T47D (cell line): ENCODE measurements at regions not wholly inside any gene's neighbourhood (a gene's known extent, or its start where the extent isn't known, plus 50 kb on each side); places are given as distances from the start of the nearest gene placed in this dataset.
A peak's percentile ranks its signal among the peaks of the same experiment; 100 is the strongest.
"Not testable (repeated sequence)": the region's sequence is repeated elsewhere in the genome, so short reads cannot be mapped to it uniquely, and the experiment has no call there.

ENCODE experiments used
- DNase-seq, 2 experiments: peaks; one replicate each; pipeline versions ENCODE4 v3.0.0 to v3.0.0-alpha.2; 2011 to 2012; ENCODE audit warnings: low read depth in 1 of 2, low spot score in 1 of 2
- JUND ChIP-seq: IDR thresholded peaks from 2 replicates; pipeline ENCODE4 v1.6.1; 2012; ENCODE audit warnings: low read depth
- in situ Hi-C: cut with HindIII; loops from 2 replicates; pipeline ENCODE4 v1.10.0; 2016; ENCODE audit warnings: low sequenced_read_pairs, low pct_unique_long_range_greater_than_20kb

- DNase-seq = no peak
- in situ Hi-C loops = no loop called here
- no peak for TF ChIP-seq JUND
These were observed 246.8 kb upstream of the TET2 start for GRCh38 chr4:104899863-104900262.

GRCh38 chr4:104901438-104901837 lies 245.2 kb upstream of the TET2 start:
- in situ Hi-C loops = no loop called here
- DNase-seq = no peak
- no peak for TF ChIP-seq JUND

GRCh38 chr4:104901961-104902605 lies 244.6 kb upstream of the TET2 start:
- in situ Hi-C loops = no loop called here
- no peak for TF ChIP-seq JUND
- DNase-seq = no peak

GRCh38 chr4:104905065-104905464 lies 241.6 kb upstream of the TET2 start:
- TF ChIP-seq JUND = no peak
- no peak for DNase-seq
- in situ Hi-C loops = no loop called here

DNA sequence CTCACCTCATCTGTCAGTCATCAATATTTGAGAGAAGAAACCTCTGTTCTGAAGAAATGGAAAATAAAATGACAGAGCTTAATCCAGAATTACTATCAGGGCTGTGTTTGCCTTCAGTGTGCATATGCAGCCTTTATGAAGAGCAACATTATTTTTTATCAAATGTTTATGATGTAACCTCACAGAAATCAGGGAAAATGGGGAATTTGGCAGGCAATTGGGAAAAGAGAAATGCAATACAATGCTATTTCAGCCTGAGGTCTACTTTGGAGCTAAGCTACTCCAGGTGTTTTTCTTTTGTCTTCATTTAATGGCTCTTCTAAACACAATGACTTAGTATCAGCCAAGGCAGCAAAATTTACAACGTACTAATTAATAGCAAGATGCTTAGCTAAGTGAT lies 241.1 kb upstream of the TET2 start:
- no peak for DNase-seq
- in situ Hi-C loops = no loop called here
- no peak for TF ChIP-seq JUND

GRCh38 chr4:104906276-104906675 lies 240.4 kb upstream of the TET2 start:
- in situ Hi-C loops = no loop called here
- no peak for DNase-seq
- TF ChIP-seq JUND = no peak

DNA sequence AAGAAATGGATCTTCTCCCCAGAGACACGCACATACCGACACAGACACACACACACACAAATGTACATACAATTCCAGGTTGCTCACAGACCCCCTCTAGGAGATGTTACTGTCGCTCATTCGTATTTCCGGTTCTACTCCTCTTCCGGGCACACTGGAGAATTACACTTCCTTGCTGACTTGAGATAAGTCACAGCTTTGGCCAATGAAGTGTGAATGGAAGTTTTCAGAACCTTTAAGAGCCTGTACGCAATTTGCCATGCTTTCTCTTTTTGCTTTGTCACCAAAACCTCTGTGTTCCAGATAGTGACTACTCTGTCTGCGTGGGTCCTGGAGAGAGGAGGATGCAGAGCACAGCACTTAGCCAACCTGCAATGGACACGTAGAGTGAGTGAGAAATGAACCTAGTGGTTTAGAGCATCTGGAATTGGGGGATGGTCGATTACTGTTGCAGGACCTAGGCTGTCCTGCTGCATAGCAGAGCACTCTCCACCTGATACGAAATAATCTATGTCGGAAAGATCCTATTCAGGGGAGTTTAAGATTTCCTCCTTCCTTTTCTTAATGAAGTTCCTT lies 239.5 kb upstream of the TET2 start:
- no peak for DNase-seq
- no peak for TF ChIP-seq JUND
- in situ Hi-C loops = no loop called here

GRCh38 chr4:104907991-104908390 lies 238.7 kb upstream of the TET2 start:
- in situ Hi-C loops = no loop called here
- no peak for DNase-seq
- no peak for TF ChIP-seq JUND

DNA sequence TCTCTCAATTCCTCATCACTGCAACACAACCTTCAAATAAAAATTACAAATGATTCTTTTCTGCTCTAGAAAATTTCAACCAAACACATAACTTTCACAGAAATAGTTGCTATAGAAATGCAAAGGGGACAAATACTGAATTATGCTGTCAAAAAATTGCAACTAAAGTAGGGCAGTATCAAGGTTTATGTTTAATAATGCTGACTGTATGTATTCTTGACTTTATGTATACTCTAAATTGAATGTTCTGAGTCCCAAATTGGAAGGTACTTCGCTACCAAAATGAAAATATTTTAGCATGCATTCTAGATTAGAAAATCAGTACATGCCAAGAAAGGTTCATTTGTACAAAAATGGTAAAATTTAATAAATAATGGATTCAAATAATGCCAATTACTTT lies 237.3 kb upstream of the TET2 start:
- in situ Hi-C loops = no loop called here

GRCh38 chr4:104912518-104912917 lies 234.2 kb upstream of the TET2 start:
- in situ Hi-C loops = no loop called here
- TF ChIP-seq JUND = no peak
- no peak for DNase-seq

More for the DNA sequence above, 237.3 kb upstream of the TET2 start:
- DNase-seq = no peak
- no peak for TF ChIP-seq JUND

DNA sequence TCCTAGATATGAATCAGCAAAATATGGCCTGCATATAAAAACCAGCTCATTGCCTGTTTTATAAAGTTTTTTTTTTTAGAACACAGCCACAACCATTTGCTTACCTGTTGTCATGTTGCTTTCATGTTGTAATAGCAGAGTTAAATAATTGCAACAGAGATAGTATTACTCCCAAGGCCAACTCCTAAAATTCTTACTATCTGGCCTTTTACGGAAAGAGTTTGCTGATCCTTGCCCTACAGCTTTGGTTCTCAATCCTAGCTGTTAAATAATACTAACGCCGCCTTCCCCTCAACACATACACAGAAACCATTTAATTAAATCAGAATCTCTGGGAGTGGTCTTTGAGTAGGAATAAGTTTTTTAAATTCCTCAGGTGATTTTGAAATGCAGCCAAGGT lies 231.3 kb upstream of the TET2 start:
- no peak for DNase-seq
- in situ Hi-C loops = no loop called here
- TF ChIP-seq JUND = no peak

DNA sequence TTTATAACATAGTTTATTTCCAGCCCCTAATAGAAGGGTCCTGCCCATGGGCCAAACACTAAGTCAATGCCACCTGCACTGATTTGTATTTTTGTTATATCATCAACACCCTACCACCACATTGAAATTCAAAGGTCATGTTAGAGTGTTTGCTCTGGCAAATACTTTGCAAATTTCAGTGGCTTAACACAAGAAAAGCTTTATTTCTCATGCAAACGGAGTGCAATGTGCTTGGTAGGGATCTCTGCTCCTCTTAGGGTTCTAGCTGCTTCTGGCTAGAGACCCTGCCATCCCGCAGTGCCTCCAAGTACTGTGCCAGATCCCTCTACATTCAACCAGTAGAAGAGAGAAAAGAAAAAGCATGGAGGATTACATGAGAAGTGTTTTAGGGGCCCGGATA lies 230.8 kb upstream of the TET2 start:
- no peak for DNase-seq

GRCh38 chr4:104919406-104919805 lies 227.3 kb upstream of the TET2 start:
- TF ChIP-seq JUND = no peak
- DNase-seq = no peak
- in situ Hi-C loops = no loop called here

More for the DNA sequence above, 230.8 kb upstream of the TET2 start:
- no peak for TF ChIP-seq JUND
- in situ Hi-C loops = no loop called here

DNA sequence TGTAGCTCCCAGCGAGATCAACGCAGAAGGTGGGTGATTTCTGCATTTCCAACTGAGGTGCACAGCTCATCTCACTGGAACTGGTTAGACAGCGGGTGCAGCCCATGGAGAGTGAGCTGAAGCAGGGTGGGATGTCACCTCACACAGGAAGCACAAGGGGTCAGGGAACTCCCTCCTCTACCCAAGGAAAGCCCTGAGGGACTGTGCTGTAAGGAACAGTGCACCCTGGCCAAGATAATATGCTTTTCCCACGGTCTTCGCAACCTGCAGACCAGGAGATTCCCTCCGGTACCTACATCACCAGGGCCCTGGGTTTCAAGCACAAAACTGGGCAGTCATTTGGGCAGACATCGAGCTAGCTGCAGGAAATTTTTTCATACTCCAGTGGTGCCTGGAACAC lies 216.4 kb upstream of the TET2 start:
- TF ChIP-seq JUND = no peak
- DNase-seq = no peak
- in situ Hi-C loops = no loop called here

DNA sequence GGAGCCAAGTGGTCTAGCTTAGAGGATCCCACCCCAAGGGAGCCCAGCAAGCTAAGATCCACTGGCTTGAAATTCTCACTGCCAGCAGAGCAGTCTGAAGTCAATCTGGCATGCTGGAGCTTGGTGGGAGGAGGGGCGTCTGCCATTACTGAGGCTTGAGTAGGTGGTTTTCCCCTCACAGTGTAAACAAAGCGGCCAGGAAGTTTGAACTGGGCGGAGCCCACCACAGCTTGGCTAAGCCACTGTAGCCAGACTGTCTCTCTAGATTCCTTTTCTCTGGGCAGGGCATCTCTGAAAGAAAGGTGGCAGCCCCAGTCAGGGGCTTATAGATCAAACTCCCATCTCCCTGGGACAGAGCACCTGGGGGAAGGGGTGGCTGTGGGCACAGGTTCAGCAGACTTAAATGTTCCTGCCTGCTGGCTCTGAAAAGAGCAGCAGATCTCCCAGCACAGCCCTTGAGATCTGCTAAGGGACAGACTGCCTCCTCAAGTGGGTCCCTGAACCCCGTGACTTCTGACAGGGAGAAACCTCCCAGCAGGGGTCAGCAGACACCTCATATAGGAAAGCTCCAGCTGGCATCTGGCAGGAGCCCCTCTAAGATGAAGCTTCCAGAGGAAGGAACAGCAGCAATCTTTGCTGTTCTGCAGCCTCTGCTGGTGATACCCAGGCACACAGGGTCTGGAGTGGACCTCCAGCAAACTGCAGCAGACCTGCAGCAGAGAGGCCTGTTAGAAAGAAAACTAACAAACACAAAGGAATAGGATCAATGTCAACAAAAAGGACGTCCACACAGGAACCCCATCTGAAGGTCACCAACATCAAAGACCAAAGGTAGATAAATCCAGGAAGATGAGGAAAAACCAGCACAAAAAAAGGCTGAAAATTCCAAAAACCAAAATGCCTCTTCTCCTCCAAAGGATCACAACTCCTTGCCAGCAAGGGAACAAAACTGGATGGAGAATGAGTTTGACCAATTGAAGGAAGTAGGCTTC lies 215.6 kb upstream of the TET2 start:
- DNase-seq = peak in 1 of 2 experiments; percentile 45
- in situ Hi-C loops = not testable (repeated sequence)
